HG03159 (cell line): ENCODE measurements at regions not wholly inside any gene's neighbourhood (a gene's known extent, or its start where the extent isn't known, plus 50 kb on each side); places are given as distances from the start of the nearest gene placed in this dataset.

Experiments used
- ATAC-seq: cut with Tn5 transposase; IDR thresholded peaks from one replicate; pipeline ENCODE4 v1.9.1; 2021; ENCODE audit warnings: mild to moderate bottlenecking, moderate library complexity; ENCODE audit not compliant: unreplicated experiment

DNA sequence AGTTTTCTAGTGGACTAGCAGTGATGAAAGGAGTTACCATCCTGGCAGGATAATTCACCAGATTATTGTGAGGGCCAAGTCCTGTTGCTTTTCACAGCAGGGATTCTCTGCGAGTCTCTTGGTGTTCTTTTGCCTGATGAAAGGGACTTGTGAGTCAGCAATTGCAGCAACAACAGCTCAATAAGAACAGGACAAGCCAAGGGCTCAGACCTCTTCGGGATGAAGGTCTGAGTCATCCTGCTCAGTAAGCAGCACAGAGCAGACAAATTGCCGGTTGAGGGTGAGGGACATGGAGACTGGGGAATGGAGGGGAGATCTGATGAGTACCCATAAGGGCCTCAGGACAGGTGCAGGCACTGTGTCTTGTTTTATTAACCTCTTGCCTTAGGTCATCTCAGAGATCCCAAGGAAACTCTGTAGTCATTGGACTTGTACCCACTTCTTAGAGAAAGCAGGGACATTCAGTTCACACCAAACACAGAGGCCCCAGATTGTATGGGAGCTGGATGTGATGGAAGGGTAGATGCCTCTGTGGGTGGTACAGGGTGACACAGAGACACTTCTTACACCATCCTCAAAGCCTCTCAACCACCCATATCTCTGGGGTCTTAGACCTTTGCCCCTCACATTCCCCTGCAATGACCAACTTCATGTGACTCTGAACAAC lies 173.8 kb upstream of the TLE3 start:
- no peak for ATAC-seq

DNA sequence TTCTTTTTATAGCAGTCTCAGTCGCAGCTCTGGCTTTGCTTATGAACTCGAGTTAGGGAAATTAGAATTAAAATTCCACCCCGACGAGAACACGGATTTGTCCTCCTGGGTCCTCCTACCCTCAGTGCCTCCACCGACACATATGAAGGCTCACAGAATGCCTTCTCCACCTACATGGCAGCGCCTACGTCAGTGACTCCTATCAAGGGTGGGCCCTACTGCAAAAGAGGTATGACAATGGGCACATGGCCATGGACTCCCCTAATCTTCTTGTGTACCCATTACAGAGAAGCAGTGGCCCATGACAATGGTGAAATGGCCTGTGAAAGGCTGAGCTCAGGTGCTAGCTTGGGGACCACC lies 173.0 kb upstream of the TLE3 start:
- ATAC-seq: no peak

DNA sequence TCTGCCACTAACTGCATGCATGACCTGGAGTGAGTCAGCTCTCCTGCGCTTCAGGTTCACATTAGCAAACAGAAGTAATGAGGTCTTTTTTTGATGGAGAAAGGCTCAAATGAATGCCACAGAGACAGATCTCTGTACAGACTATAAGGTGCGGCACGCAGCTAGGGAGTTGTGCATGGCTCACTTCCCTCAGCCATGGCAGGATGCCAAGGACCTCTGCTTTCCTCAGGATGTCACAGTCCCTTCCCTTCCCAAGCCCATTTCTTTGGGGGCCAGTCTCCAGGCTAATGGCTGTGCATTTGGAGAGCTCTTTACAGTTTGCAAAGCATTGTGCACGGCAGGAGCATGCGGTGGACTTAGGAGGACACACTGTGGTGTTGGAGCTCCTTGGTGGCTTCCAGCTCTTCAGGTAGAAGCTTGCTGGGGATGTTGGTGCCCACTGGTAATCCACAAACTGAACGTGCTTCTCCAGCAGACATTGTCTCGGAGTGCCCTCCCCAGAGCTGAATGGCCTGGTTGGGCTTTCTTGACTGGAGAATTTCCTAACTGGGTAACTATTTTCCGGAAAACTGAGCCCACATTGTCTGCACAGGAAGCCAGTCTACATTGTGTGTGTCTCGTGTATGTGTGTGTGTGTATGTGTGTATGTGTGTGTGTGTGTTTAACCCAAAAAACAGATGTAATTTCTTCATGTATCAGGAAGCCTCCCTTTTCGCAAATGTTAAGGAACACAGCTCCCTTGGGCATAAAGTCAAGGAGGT lies 172.5 kb upstream of the TLE3 start:
- ATAC-seq: no peak

DNA sequence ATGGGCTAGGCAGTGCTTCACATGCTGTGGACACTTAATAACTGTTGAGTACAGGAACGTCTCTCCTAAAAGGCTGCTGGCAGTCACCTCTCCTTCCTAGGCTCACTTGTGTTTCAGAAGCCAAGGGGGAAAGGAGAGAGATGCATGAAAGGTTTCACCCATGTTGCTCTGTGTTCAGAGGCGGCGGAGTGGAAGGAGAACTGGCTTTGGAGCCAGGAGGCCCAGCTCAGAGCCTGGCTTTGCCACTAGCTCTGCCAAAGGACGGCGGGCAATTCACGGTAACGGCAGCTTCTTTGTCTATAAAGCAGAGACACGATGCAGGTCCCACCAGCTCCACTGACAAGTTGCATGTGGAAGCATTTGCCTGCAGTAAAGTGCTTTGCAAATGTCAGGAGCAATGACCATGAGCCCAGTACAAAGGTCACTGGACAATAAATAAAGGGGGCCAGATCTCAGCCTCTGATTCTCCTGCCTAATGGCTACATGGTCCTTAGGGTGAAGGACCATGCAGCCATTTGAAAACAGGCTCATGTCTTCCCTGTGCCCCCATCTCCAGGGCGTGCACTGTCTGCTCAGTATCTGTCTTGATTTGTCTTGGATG lies 171.7 kb upstream of the TLE3 start:
- ATAC-seq: no peak

DNA sequence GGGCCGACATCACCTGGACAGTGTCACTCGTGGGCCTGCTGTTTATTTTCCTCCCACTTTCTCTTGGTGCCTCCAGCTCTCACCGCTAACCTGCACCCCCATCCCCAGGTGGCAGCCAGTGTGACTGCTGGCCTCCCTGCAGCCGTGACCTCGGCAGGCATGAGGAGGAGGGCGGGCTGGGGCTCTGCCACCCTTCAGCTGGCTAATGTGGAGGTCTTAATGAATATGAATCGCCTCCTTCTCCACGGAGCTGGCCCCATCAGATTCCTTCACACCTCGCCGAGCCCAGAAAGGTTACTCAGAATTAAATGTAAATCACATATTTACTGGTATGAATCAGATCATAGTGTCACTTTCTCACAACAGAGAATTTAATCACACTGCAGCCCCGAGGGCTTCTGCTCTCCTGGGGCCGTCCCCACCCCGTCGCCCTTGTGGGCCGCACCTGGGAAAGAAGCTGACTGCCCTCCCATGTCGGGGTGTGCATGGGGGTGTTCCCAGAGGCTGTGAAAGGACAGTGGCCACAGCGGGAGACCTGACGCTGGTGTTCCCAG lies 171.1 kb upstream of the TLE3 start:
- ATAC-seq: no peak

DNA sequence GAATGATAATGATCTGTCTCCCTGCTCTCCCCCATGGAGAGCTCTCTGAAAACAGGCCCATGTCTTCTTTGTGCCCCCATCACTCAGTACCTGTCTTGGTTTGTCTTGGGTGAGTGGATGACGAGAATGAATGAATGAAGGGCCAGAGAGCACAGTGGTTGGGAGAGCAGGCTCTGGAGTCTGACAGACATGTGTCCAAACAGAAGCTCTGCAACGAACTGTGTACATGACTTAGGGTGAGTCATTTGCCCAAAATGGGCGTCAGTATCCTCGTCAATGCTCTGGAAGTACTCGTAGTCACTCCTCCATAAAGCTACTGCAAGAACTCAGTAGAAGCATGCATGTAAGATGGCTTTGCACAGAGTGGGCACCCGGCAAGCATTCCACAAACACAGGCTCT lies 170.2 kb upstream of the TLE3 start:
- no peak for ATAC-seq

DNA sequence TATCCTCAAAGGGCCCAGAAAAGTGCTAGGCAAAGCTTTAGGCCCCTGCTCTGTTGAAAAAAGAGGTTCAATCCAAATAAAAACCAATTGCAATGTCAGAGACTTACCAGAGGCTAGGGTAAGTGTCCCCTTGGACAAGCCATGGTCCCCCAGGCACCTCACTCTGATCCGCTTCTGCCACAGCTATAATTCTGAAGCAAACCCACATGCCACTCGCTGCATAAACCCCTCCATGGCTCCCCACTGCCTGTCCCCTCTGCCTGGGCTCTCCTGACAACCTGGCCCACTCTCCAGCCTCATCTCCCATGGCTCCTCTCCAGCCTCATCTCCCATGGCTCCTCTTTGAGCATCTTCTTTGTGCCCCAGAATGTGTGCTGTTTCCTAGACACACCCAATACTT lies 169.6 kb upstream of the TLE3 start:
- no peak for ATAC-seq

DNA sequence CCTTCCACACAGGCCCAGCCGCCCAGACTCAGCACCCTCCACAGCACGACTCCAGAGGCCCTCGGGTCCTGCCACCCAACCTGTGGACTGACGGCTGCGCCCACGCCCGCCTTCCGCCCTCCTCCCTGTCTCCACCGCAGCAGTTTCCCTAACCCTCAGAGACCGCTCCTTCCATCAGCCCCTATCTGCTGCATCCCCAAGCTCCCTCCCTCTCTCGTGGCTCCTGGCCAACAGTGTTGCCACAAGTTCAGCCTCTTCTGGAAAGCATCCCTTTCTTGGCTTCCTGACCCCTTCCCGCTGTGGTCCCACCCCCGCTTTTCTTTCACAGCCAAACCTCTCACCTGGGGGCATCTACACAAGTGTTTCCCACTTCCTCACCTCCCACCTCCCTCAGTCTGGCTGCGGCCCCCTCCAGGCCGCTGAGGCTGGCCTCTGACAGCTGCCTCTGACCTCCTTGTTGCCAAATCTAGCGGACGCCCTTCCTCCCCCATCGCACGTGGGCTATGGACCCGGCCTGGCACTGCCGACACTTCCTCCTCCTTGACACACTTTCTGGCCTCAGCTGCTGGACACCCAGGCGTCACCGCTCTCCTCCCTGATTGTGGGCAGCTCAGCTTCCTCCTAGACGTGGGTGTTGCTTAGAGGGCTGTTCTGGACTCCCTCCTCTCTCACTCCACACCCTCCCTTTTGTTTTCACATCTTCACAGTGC lies 168.8 kb upstream of the TLE3 start:
- no peak for ATAC-seq

DNA sequence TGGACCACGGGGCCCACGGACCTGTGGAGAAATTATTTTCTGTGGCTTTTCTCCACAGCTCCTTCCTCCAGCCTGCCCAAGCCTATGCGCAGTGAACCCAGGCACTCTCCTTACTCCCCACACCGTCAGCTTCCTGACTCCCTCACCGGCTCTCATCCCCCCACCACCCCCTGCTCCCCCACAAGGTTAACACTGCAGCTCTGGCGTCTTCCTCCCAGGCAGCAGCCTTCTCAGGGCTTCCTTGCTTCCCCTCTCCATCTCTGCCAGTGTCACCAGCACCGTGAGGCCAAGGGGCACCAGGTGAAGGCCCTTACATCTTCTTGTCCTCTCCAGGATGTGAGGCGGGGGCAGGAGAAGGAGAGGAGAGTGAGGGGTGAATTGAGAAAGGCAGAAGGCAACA lies 168.3 kb upstream of the TLE3 start:
- no peak for ATAC-seq

DNA sequence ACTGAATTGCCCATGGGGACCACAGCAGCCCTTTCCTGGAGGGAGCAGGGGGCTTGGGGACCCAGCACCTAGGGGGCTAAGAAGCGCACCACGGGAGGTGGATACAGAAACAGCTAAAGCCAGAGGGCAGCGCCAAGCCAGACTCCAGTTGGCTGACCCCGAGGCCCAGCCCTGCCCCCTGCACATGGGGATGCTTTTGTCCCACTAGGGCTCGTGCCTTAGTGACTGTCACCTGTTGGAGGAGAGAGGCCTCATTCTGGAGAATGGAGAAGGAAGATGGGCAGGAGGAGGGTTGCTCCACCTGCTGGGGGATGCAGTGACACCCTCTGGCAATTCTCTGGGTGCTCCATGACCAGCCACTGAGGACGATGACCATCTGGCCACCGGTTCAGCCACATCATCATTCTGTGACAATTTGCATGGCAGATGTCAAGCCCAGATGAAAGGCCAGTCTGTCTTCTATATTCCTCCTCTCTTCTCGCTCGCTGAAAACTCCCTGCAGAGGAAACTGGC lies 167.8 kb upstream of the TLE3 start:
- no peak for ATAC-seq

DNA sequence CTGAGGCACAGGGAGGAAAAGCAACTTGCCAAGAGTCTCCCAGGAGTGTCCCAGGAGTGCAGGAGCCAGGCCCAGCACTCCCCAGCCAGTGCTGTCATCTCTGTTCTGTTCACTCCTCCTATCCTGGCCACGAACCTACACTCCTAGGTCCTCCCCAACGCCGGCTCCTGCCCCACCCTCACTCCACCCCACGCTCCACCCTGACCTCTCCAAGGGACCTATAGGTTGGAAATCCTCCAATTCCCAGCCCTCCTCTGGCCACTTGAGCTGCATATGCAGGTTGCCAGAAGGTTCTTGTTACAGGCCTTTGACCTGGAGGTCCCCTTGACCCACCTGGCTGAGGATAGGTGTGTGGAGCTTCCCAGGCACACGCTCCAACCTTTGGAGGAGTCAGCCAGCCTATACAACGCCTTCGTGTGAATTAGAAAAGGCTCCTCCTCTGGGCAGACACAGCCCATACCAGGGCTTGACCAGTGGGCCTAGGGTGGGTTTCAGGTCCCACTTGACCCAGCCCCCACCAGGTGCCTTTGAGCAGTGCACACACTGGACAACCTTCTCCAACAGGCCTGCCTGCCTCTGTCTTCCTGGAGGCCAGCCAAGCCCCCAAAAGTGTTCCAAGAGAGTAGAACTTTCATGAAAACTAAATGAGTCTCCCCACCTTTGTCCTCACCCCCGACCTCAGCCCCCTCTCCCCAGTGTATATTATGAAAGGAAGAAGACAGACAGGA lies 167.2 kb upstream of the TLE3 start:
- ATAC-seq: no peak

DNA sequence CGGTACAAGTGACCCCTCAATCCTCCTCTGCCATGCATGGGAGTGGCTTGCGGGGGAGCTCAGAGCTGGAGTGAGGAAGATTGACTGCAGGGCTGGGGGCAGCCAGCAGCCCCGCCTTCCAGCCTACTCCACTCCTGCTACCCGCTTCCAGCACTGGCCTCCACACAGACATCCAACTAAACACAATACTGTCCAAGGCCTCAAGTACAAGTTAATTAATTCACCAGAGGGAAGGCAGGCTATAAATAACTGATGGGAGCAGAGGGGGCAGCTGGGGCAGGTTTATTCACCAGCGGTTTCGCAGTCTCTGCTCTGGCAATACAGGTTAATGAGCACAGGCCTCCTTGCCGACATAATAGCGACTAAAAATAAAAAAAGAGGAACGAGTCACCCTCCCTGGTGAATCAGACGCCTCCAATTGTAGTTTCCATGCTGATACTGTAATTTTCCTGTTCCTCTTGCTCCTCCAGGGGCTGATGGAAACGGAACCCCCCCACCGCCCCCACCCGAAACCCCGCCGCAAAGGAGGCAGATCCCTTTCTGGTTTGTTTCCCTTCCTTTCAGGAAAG lies 166.4 kb upstream of the TLE3 start:
- no peak for ATAC-seq

DNA sequence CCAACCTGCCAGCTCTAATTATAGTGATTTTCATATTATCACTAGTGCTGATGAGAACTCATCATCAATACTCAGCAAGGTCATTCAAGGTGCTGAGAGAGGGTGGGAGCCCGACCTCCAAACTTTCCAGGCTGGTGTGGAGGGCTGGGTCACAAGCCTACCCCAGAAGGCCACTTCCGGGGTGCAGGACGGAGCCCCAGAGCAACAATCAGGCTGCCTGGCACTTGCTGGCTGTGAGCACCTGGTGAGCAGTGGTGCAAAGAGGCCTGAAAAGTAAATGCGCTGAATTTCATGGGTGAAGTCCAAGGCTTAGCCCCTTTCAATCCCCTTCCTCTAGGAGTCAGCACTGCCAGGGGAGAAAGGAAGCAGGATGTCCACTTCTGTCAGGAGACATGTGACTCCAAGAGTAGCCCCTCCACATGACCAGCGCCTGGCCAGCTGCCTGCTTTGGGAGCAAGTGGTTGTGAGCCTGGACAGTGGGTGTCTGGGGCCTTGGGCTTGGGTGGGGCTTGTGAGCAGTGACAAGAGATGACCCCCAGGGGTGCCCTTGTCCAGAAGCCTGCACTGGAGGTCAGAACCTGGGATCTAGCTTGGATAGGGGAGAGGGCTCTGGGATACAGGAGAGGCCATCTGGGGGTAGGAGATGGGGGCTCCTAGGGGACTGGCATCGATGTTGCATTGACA lies 165.0 kb upstream of the TLE3 start:
- no peak for ATAC-seq

DNA sequence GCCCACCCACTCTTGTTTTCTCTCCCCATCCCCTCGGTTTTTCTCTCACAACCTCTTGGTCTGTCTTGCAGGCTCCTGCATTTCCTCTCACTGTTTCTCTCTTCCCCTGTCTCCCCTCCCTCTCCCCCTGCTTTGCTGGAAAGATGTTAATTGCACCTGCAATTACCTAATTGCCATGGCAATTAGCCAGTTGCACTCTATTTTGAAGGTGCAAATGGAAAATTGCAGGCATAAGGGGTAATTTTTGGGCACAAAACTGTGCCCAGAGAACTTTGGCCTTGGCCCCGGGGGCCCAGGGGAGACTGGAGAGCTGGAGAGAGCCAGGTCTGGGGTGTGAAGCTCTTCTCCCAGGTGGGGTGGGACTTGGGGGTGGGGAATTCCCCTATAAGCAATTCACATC lies 164.5 kb upstream of the TLE3 start:
- no peak for ATAC-seq

DNA sequence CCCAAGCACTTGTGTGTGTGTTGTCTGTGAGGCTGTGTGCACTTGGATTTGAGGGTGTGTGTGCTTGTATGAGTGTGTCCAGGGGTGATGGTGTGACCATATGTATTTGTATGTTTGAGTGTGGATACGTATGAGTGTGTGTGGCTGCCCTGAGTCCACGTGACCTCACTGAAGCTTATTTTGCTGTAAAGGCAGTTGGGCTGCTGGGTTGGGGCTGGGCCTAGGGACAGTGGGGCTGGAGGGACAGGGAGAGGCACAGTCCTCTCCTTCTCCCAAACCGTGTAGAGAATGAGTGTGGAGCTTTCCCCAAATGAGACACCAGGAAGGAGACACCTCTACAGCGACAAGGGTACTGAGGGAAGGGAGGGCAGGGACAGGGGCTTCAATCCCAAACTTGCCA lies 163.4 kb upstream of the TLE3 start:
- no peak for ATAC-seq

DNA sequence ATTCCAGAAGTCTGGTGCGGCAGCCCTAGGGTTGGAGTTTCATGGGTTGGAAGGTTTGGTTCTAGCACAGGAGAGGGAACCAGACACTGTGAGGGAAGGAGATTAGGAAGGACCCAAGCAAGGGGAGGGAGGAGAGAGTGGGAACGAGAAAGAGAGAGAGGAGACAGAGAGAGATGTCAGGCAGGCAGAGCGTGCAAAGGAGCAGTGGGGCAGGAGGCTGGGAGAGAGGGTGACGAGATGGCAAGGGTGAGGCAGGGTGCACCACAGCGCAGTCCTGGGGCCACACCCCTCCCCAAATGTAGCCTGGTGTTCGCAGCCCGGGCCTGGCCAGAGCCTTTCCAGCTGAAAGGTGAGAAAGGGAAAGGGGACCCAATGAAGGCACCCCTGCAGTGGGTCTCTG lies 162.9 kb upstream of the TLE3 start:
- ATAC-seq: no peak

DNA sequence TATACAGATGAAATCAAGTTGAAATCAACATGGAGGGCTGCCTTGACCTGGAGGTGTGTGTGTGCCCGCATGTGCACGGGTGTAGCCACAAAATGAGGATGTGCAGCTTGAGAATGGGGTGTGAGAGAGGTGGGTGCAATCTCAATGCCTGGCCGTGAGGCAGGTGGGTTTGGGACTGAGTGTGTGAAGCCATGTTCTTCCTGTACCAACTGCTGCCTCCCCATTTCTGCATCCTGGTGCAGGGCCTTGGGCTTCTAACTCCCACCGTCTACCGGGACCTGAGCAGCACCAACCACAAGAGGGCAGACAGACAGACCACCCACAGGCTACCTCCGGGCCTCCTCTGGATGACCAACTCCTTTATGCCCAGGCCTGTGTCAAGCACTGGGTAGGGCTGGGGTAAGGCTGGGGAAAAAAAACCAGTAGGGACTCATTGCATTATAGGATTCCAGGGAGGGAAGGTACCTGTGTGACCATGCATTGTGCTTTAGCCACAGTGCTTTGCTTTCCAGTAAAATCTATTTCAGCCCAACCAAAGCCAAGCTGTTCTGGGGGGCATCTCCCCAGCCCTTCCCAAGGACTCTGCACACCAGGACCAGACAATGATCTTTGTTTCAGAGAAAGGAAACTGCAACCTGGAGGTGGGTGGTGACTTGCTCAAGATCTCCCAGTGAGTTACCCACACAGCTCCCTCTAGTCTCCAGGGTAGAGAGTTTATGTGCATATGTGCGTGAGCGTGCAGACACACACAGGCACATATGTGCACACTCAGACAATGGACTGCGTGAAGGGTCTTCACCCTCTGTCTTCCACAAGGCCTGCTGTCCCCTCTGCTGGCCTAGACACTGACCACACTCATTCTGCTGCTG lies 162.2 kb upstream of the TLE3 start:
- no peak for ATAC-seq

DNA sequence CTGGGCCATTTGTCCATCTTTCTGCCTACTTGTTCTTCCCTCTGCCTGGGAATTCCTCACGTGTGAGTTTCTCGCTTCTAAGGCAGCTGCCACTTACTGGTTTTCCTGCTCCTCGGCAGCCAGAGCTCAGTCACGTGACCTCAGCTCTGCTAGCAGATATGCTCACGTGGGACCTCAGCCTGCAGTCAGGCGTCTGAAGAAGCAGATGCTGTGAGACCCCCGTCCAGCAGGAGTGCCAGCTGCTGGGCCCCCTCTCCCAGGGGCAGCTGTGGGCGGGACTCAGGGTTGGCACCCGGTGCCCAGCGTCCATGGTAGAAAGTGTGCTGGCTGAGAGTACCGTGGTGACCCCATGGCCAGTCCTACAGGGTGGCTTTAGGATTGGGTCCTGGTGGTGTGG lies 161.3 kb upstream of the TLE3 start:
- ATAC-seq: peak; percentile 24
